ENCODE measurements at regions not wholly inside any gene's neighbourhood (a gene's known extent, or its start where the extent isn't known, plus 50 kb on each side); places are given as distances from the start of the nearest gene placed in this dataset.

DNA sequence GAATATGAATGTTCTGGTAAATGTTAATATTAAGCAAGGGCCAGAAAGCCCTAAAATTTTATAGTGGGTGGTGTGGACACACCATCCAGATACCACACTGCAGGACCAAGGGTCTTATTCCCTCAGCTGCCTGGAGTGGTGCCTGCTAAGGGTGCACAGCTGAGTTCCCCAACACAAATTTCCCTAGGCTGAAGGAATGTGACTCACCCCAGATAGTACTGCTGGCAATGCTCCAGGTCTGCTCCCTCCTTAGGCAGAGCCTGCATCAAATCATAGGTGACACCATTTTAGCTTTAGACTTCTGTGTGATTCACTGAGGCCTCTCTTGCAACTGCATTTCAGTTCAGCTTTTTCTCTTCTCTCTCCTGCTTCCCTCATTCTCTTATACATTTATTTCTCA, 321.1 kb downstream of the SATB2 start:
- H3K4me3 ChIP-seq (ENCODE audit: low read depth in 1 of 5, low read length in 5 of 5), result no peak overlapping the region
- no peak overlapping the region for H3K27ac ChIP-seq (ENCODE audit: low read depth, low read length)
- H3K9me3 ChIP-seq (ENCODE audit: control insufficient read depth in 5 of 5, low read length in 5 of 5), result peaks cover 0 to 8% (median 3%) of the 10 kb centered on the region in 5 donors

GRCh38 chr2:199136242-199136641, 321.5 kb downstream of the SATB2 start:
- Histone ChIP-seq H3K27me3 (ENCODE audit: control insufficient read depth in 5 of 5, insufficient read depth in 4 of 5, low read length in 5 of 5) (no peaks in the 10 kb centered on the region), H3K9me3 (ENCODE audit: control insufficient read depth in 5 of 5, low read length in 5 of 5) (peaks cover 0 to 6% (median 0%) of the 10 kb centered on the region in 5 donors), H3K4me1 (ENCODE audit: control insufficient read depth in 5 of 5, insufficient read depth in 5 of 5, low read length in 5 of 5) (no peaks in the 10 kb centered on the region), H3K4me3 (ENCODE audit: low read depth in 1 of 5, low read length in 5 of 5) (no peak overlapping the region), H3K36me3 (ENCODE audit: control insufficient read depth in 5 of 5, insufficient read depth in 5 of 5, low read length in 5 of 5) (no peaks in the 10 kb centered on the region), H3K9ac (ENCODE audit: low read length in 5 of 5) (no peak overlapping the region), H3K27ac (ENCODE audit: low read depth, low read length) (no peak overlapping the region)

More for the DNA sequence above, 321.1 kb downstream of the SATB2 start:
- Histone ChIP-seq H3K36me3 (ENCODE audit: control insufficient read depth in 5 of 5, insufficient read depth in 5 of 5, low read length in 5 of 5) (no peaks in the 10 kb centered on the region), H3K4me1 (ENCODE audit: control insufficient read depth in 5 of 5, insufficient read depth in 5 of 5, low read length in 5 of 5) (no peaks in the 10 kb centered on the region), H3K27me3 (ENCODE audit: control insufficient read depth in 5 of 5, insufficient read depth in 4 of 5, low read length in 5 of 5) (no peaks in the 10 kb centered on the region), H3K9ac (ENCODE audit: low read length in 5 of 5) (no peak overlapping the region)

DNA sequence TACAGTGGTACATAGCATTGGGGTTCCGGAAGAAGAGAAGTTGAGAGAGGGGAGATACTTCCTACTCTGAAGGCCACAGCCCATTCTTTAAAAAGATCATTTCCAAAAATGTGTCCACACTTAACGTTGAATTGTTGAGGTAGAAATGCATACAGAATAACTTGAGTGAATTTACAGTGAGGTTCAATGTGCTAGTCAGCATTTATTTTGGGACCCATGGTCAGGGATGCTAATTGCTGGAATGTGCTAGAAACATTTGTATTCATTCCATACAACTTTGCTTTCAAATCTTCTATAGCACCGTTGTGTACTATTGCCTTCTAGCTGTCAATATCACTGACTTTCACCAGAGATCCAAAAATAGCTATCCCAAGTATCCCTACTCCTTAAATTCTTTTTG, 325.9 kb downstream of the SATB2 start:
- H3K4me3 ChIP-seq (ENCODE audit: low read depth in 1 of 5, low read length in 5 of 5), result no peak overlapping the region
- no peaks in the 10 kb centered on the region for H3K27me3 ChIP-seq (ENCODE audit: control insufficient read depth in 5 of 5, insufficient read depth in 4 of 5, low read length in 5 of 5)
- H3K4me1 ChIP-seq (ENCODE audit: control insufficient read depth in 5 of 5, insufficient read depth in 5 of 5, low read length in 5 of 5), result no peaks in the 10 kb centered on the region
- no peak overlapping the region for H3K27ac ChIP-seq (ENCODE audit: low read depth, low read length)
- H3K9me3 ChIP-seq (ENCODE audit: control insufficient read depth in 5 of 5, low read length in 5 of 5), result no peaks in the 10 kb centered on the region
- H3K36me3 ChIP-seq (ENCODE audit: control insufficient read depth in 5 of 5, insufficient read depth in 5 of 5, low read length in 5 of 5), result no peaks in the 10 kb centered on the region
- H3K9ac ChIP-seq (ENCODE audit: low read length in 5 of 5), result no peak overlapping the region

DNA sequence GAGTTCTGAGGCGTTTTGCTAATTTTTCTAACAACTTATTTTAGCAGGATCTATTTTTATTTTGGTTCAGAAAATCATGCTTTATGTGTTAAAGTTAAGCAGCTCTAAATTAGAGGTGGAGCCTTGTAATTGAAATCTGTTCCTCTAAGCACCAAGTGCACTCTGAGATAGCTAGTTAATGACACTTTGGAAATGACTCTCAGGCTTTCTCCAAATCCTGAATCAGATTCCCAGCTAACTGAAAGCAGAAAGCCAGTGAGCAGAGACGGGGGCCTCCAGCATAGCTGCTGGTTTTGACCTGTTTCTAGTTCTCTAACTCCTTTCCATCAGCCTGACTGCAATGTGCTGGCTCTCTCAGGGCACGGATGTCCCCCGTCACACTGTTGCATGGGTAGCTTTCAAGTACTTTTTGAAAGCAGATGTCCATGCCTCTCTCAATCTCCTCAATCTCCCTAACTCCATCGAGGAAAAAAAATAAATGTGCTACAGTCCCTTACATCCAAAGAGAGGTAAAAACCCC, 326.5 kb downstream of the SATB2 start:
- Histone ChIP-seq H3K27me3 (ENCODE audit: control insufficient read depth in 5 of 5, insufficient read depth in 4 of 5, low read length in 5 of 5) (no peaks in the 10 kb centered on the region), H3K9me3 (ENCODE audit: control insufficient read depth in 5 of 5, low read length in 5 of 5) (no peaks in the 10 kb centered on the region), H3K4me3 (ENCODE audit: low read depth in 1 of 5, low read length in 5 of 5) (no peak overlapping the region), H3K4me1 (ENCODE audit: control insufficient read depth in 5 of 5, insufficient read depth in 5 of 5, low read length in 5 of 5) (no peaks in the 10 kb centered on the region), H3K36me3 (ENCODE audit: control insufficient read depth in 5 of 5, insufficient read depth in 5 of 5, low read length in 5 of 5) (no peaks in the 10 kb centered on the region), H3K9ac (ENCODE audit: low read length in 5 of 5) (no peak overlapping the region), H3K27ac (ENCODE audit: low read depth, low read length) (no peak overlapping the region)

DNA sequence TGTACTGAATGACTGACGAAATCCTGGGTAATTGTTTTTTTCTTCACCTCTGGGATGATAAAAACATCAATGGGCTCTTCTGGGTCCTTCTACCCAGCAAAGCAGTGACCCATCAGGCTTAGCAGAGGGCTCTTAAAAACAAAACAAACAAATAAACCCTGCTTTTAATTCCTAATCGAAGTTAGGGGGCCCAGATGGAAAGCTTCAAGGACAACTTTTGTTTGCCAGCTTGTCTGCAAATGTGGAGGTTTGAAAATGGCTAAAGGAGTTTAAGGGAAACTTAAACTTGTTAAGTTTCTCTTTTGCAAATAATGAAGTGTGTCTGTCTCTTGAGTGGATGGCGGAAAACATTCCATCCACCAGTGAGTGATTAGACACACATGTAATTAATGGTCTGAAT, 327.2 kb downstream of the SATB2 start:
- Histone ChIP-seq H3K4me1 (ENCODE audit: control insufficient read depth in 5 of 5, insufficient read depth in 5 of 5, low read length in 5 of 5) (no peaks in the 10 kb centered on the region), H3K27ac (ENCODE audit: low read depth, low read length) (no peak overlapping the region), H3K9me3 (ENCODE audit: control insufficient read depth in 5 of 5, low read length in 5 of 5) (no peaks in the 10 kb centered on the region), H3K27me3 (ENCODE audit: control insufficient read depth in 5 of 5, insufficient read depth in 4 of 5, low read length in 5 of 5) (no peaks in the 10 kb centered on the region), H3K36me3 (ENCODE audit: control insufficient read depth in 5 of 5, insufficient read depth in 5 of 5, low read length in 5 of 5) (no peaks in the 10 kb centered on the region), H3K9ac (ENCODE audit: low read length in 5 of 5) (no peak overlapping the region), H3K4me3 (ENCODE audit: low read depth in 1 of 5, low read length in 5 of 5) (no peak overlapping the region)

DNA sequence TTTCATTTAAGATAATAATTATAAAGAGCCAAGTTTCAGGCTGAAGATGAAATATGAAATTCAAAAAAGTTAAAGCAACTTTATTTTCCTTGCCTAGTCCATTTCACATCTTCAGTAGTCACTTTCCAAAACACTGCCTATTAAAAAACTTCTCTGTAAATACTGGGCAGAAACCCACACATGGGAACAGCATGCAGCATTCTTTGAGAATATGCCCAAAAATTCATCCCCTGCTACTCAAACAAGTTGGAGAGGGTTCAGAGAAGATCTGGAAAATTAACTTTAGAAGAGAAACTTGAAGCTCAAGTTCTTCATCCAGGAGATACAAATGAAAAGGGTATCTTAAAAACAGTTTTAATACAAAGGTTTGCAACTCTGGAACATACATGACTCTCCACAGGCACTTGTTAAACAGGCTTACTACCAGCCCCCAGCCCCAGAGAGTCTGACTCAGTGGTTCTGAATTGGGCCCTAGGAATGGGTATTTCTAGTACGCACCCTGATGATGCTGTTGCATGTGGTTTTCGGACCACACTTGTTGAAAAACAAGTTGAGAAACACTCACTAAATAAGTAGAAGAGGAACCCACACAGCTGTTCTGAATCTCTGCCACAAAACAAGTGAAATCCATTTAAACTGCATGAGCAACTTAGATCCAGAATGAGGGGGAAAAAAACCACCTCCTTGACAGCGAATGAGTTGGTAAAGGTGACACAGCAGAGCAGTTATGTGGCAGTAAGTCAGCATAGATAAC, 329.1 kb downstream of the SATB2 start:
- Histone ChIP-seq H3K27me3 (ENCODE audit: control insufficient read depth in 5 of 5, insufficient read depth in 4 of 5, low read length in 5 of 5) (no peaks in the 10 kb centered on the region), H3K4me3 (ENCODE audit: low read depth in 1 of 5, low read length in 5 of 5) (no peak overlapping the region), H3K27ac (ENCODE audit: low read depth, low read length) (no peak overlapping the region), H3K36me3 (ENCODE audit: control insufficient read depth in 5 of 5, insufficient read depth in 5 of 5, low read length in 5 of 5) (no peaks in the 10 kb centered on the region), H3K9me3 (ENCODE audit: control insufficient read depth in 5 of 5, low read length in 5 of 5) (no peaks in the 10 kb centered on the region), H3K4me1 (ENCODE audit: control insufficient read depth in 5 of 5, insufficient read depth in 5 of 5, low read length in 5 of 5) (no peaks in the 10 kb centered on the region), H3K9ac (ENCODE audit: low read length in 5 of 5) (no peak overlapping the region)

GRCh38 chr2:199119796-199120195, 337.9 kb downstream of the SATB2 start:
- H3K36me3 ChIP-seq (ENCODE audit: control insufficient read depth in 5 of 5, insufficient read depth in 5 of 5, low read length in 5 of 5), result no peaks in the 10 kb centered on the region
- no peak overlapping the region for H3K9ac ChIP-seq (ENCODE audit: low read length in 5 of 5)
- H3K27me3 ChIP-seq (ENCODE audit: control insufficient read depth in 5 of 5, insufficient read depth in 4 of 5, low read length in 5 of 5), result no peaks in the 10 kb centered on the region
- no peak overlapping the region for H3K27ac ChIP-seq (ENCODE audit: low read depth, low read length)
- H3K4me3 ChIP-seq (ENCODE audit: low read depth in 1 of 5, low read length in 5 of 5), result no peak overlapping the region
- H3K9me3 ChIP-seq (ENCODE audit: control insufficient read depth in 5 of 5, low read length in 5 of 5), result no peaks in the 10 kb centered on the region
- peaks cover 0 to 6% (median 0%) of the 10 kb centered on the region in 5 donors for H3K4me1 ChIP-seq (ENCODE audit: control insufficient read depth in 5 of 5, insufficient read depth in 5 of 5, low read length in 5 of 5)

- H3K9me3 ChIP-seq (ENCODE audit: control insufficient read depth in 5 of 5, low read length in 5 of 5), result no peaks in the 10 kb centered on the region
- no peaks in the 10 kb centered on the region for H3K27me3 ChIP-seq (ENCODE audit: control insufficient read depth in 5 of 5, insufficient read depth in 4 of 5, low read length in 5 of 5)
- no peak overlapping the region for H3K27ac ChIP-seq (ENCODE audit: low read depth, low read length)
These were observed 339.0 kb downstream of the SATB2 start for GRCh38 chr2:199118673-199119112.

DNA sequence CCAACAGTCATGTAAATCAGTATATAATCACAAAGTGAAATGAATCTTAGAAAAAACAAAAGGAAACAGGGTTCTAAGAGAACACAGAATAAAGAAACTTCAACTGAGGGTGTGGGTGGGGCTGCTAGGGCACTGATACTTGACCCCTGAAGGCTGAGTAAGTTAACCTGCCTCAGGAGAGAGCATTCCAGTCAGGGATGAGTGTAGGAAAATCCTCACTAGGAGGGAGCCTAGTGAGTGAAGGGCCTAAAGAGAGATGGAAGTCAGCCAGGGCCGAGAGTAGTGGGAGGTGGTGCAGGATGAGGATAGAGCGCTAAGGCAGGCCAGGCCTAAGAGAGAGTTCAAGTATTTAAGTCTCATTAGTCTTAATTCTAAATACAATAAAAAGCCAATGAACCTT, 342.6 kb downstream of the SATB2 start:
- no peak overlapping the region for H3K9ac ChIP-seq (ENCODE audit: low read length in 5 of 5)
- H3K36me3 ChIP-seq (ENCODE audit: control insufficient read depth in 5 of 5, insufficient read depth in 5 of 5, low read length in 5 of 5), result no peaks in the 10 kb centered on the region
- peaks cover 0 to 4% (median 0%) of the 10 kb centered on the region in 5 donors for H3K4me1 ChIP-seq (ENCODE audit: control insufficient read depth in 5 of 5, insufficient read depth in 5 of 5, low read length in 5 of 5)
- no peak overlapping the region for H3K4me3 ChIP-seq (ENCODE audit: low read depth in 1 of 5, low read length in 5 of 5)
- H3K9me3 ChIP-seq (ENCODE audit: control insufficient read depth in 5 of 5, low read length in 5 of 5), result no peaks in the 10 kb centered on the region
- H3K27ac ChIP-seq (ENCODE audit: low read depth, low read length), result no peak overlapping the region
- no peaks in the 10 kb centered on the region for H3K27me3 ChIP-seq (ENCODE audit: control insufficient read depth in 5 of 5, insufficient read depth in 4 of 5, low read length in 5 of 5)

More at GRCh38 chr2:199118673-199119112, 339.0 kb downstream of the SATB2 start:
- Histone ChIP-seq H3K36me3 (ENCODE audit: control insufficient read depth in 5 of 5, insufficient read depth in 5 of 5, low read length in 5 of 5) (no peaks in the 10 kb centered on the region), H3K4me3 (ENCODE audit: low read depth in 1 of 5, low read length in 5 of 5) (no peak overlapping the region), H3K4me1 (ENCODE audit: control insufficient read depth in 5 of 5, insufficient read depth in 5 of 5, low read length in 5 of 5) (peaks cover 0 to 6% (median 0%) of the 10 kb centered on the region in 5 donors), H3K9ac (ENCODE audit: low read length in 5 of 5) (no peak overlapping the region)

DNA sequence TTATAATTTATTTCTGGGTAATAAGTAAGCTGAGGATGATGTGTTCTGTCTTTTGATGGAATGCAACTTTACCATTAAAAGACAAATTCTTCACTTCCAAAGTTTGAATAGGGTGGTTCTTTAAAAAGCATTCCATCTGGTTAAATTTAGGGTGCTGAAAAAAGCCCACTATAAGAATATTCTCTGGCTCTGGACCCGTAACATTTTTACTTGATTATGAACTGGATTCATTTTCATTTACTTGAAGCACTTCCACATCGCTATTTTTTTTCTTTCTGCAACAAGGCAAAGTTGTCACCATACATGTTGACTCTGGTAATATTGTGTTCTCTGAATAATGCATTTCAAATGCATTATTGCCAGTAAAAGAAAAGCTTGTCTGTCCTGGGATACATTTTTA, 344.6 kb downstream of the SATB2 start:
- Histone ChIP-seq H3K27ac (ENCODE audit: low read depth, low read length) (no peak overlapping the region), H3K9ac (ENCODE audit: low read length in 5 of 5) (no peak overlapping the region), H3K27me3 (ENCODE audit: control insufficient read depth in 5 of 5, insufficient read depth in 4 of 5, low read length in 5 of 5) (no peaks in the 10 kb centered on the region), H3K36me3 (ENCODE audit: control insufficient read depth in 5 of 5, insufficient read depth in 5 of 5, low read length in 5 of 5) (no peaks in the 10 kb centered on the region), H3K4me3 (ENCODE audit: low read depth in 1 of 5, low read length in 5 of 5) (no peak overlapping the region), H3K4me1 (ENCODE audit: control insufficient read depth in 5 of 5, insufficient read depth in 5 of 5, low read length in 5 of 5) (no peaks in the 10 kb centered on the region), H3K9me3 (ENCODE audit: control insufficient read depth in 5 of 5, low read length in 5 of 5) (no peaks in the 10 kb centered on the region)
